CD14-positive monocyte (primary cell): ENCODE measurements at regions not wholly inside any gene's neighbourhood (a gene's known extent, or its start where the extent isn't known, plus 50 kb on each side); places are given as distances from the start of the nearest gene placed in this dataset. TPM values are rescaled to one million over a fixed set of nuclear protein-coding genes. Genes with fewer than 3 reads are reported as not detected.
"Not testable (repeated sequence)": the region's sequence is repeated elsewhere in the genome, so short reads cannot be mapped to it uniquely, and the experiment has no call there.

ENCODE experiments used
- DNase-seq, 3 donors: peaks; one replicate each; pipeline ENCODE4 v3.0.0-alpha.2; 2011 to 2022
- H2AFZ ChIP-seq: 2 replicates; pipeline ENCODE4 v1.6.0; 2012; ENCODE audit warnings: mild to moderate bottlenecking, low read depth, low read length, inconsistent platforms; ENCODE audit not compliant: insufficient read depth, poor library complexity, severe bottlenecking
- H3K27ac ChIP-seq, 2 donors: 1 replicate in 1 of 2; 2 replicates in 1 of 2; pipeline ENCODE4 v1.5.1; 2012 to 2013; ENCODE audit warnings: low read length in 2 of 2, control low read depth in 1 of 2, inconsistent platforms in 1 of 2, low read depth in 1 of 2, mild to moderate bottlenecking in 1 of 2
- H3K27me3 ChIP-seq, 2 donors: one replicate each; pipeline versions ENCODE4 v1.6.0 to v1.6.1; 2011 to 2013; ENCODE audit warnings: low read length in 2 of 2; ENCODE audit not compliant: control insufficient read depth in 2 of 2, insufficient read depth in 2 of 2
- H3K36me3 ChIP-seq, 2 donors: replicated peaks in 1 of 2; 1 replicate in 1 of 2; 2 replicates in 1 of 2; pipeline versions ENCODE4 v1.5.1 to v1.6.1; 2012 to 2013; ENCODE audit warnings: low read length in 2 of 2, control low read depth in 1 of 2, inconsistent platforms in 1 of 2, mild to moderate bottlenecking in 1 of 2; ENCODE audit not compliant: insufficient read depth in 2 of 2, control insufficient read depth in 1 of 2
- H3K4me1 ChIP-seq, 2 donors: 1 replicate in 1 of 2; 2 replicates in 1 of 2; pipeline versions ENCODE4 v1.5.1 to v1.6.1; 2012 to 2013; ENCODE audit warnings: low read length in 2 of 2, control low read depth in 1 of 2, inconsistent platforms in 1 of 2, mild to moderate bottlenecking in 1 of 2, moderate library complexity in 1 of 2; ENCODE audit not compliant: insufficient read depth in 2 of 2, control insufficient read depth in 1 of 2
- H3K4me2 ChIP-seq: replicated peaks from 2 replicates; pipeline ENCODE3; 2012; ENCODE audit warnings: low read length, moderate library complexity, mild to moderate bottlenecking; ENCODE audit not compliant: poor library complexity, severe bottlenecking; ENCODE audit errors: extremely low read depth
- H3K4me3 ChIP-seq, 3 experiments: fragments of 200-600 bp in 1 of 3; sonication (generic) in 1 of 3; replicated peaks in 1 of 3; 1 replicate in 2 of 3; 2 replicates in 1 of 3; pipeline ENCODE4 v1.5.1; 2011 to 2013; ENCODE audit warnings: low read length in 3 of 3, mild to moderate bottlenecking in 3 of 3, control low read depth in 2 of 3, low read depth in 2 of 3, inconsistent platforms in 1 of 3, moderate library complexity in 1 of 3
- H3K79me2 ChIP-seq: 2 replicates; pipeline ENCODE4 v1.6.0; 2012; ENCODE audit warnings: mild to moderate bottlenecking, control low read depth, inconsistent platforms, low read length, moderate library complexity; ENCODE audit not compliant: insufficient read depth
- H3K9ac ChIP-seq: 2 replicates; pipeline ENCODE4 v1.6.0; 2017; ENCODE audit warnings: low read length, mild to moderate bottlenecking; ENCODE audit not compliant: insufficient read depth, poor library complexity, severe bottlenecking
- H3K9me3 ChIP-seq, 2 donors: replicated peaks in 1 of 2; 1 replicate in 1 of 2; 2 replicates in 1 of 2; pipeline versions ENCODE4 v1.5.1 to v1.6.1; 2012 to 2013; ENCODE audit warnings: low read length in 2 of 2, control low read depth in 1 of 2; ENCODE audit not compliant: control insufficient read depth in 1 of 2, insufficient read depth in 1 of 2
- H4K20me1 ChIP-seq: 2 replicates; pipeline ENCODE4 v1.6.0; 2012; ENCODE audit warnings: mild to moderate bottlenecking, low read length, control low read depth, moderate library complexity; ENCODE audit not compliant: insufficient read depth
- H3K27ac Mint-ChIP-seq, 7 donors: one replicate each; pipeline ENCODE4 v1.8.0; 2020; ENCODE audit warnings: mild to moderate bottlenecking in 7 of 7, mixed read lengths in 7 of 7, moderate library complexity in 6 of 7, inconsistent platforms in 2 of 7
- H3K27me3 Mint-ChIP-seq, 3 donors: one replicate each; pipeline ENCODE4 v1.8.0; 2021 to 2022; ENCODE audit warnings: low read depth in 3 of 3, mild to moderate bottlenecking in 3 of 3, mixed read lengths in 3 of 3, moderate library complexity in 3 of 3, inconsistent platforms in 1 of 3
- H3K36me3 Mint-ChIP-seq, 2 donors: one replicate each; pipeline ENCODE4 v1.8.0; 2020; ENCODE audit warnings: mixed read lengths in 2 of 2, inconsistent platforms in 1 of 2, mild to moderate bottlenecking in 1 of 2
- H3K4me1 Mint-ChIP-seq: one replicate; pipeline ENCODE4 v1.8.0; 2020; ENCODE audit warnings: mild to moderate bottlenecking, mixed read lengths
- H3K4me3 Mint-ChIP-seq, 2 donors: one replicate each; pipeline ENCODE4 v1.8.0; 2020; ENCODE audit warnings: mild to moderate bottlenecking in 2 of 2, mixed read lengths in 2 of 2, moderate library complexity in 1 of 2
- H3K9me3 Mint-ChIP-seq, 7 donors: one replicate each; pipeline ENCODE4 v1.8.0; 2020 to 2022; ENCODE audit warnings: mixed read lengths in 7 of 7, mild to moderate bottlenecking in 6 of 7, moderate library complexity in 6 of 7, inconsistent platforms in 2 of 7
- WGBS: methylation state at CpG from one replicate; pipeline ENCODE4 v1.1.5; 2013; ENCODE audit warnings: missing lambda C conversion rate; ENCODE audit not compliant: insufficient coverage; 5-methylcytosine and 5-hydroxymethylcytosine counted together
- intact Hi-C, 2 donors: fragments of 100-400 bp; cut with micrococcal nuclease; formaldehyde crosslinking; loops; one replicate each; pipeline versions ENCODE4 v1.15.0 to v1.15.1; 2023
- small RNA-seq: library from RNA; depleted of rRNA; stranded (forward); fragments of <200 nt; gene quantifications from one replicate; pipeline ENCODE3, GENCODE V24; 2012; ENCODE audit warnings: low read depth; ENCODE audit not compliant: insufficient read length

- intact Hi-C loops, H3K79me2 ChIP-seq, DNase-seq, H3K27me3 ChIP-seq, H3K4me1 ChIP-seq, H2AFZ ChIP-seq, H3K4me2 ChIP-seq, H3K36me3 Mint-ChIP-seq, H3K27ac Mint-ChIP-seq, H3K9me3 ChIP-seq, H3K27ac ChIP-seq, H3K36me3 ChIP-seq, H3K9me3 Mint-ChIP-seq, H3K4me1 Mint-ChIP-seq, H3K9ac ChIP-seq, H3K4me3 Mint-ChIP-seq, H3K4me3 ChIP-seq, H3K27me3 Mint-ChIP-seq, H4K20me1 ChIP-seq: not testable (repeated sequence)
- WGBS, result no CpG with 5 or more reads among the region's 8 CpGs
These were observed 189.9 kb downstream of the ANKRD36 start for GRCh38 chr2:97302881-97303280.

- H3K79me2 ChIP-seq, H3K36me3 ChIP-seq, H3K4me1 ChIP-seq, H3K27me3 ChIP-seq, H3K27me3 Mint-ChIP-seq, H3K27ac Mint-ChIP-seq, H4K20me1 ChIP-seq, H3K4me3 Mint-ChIP-seq, intact Hi-C loops, H3K36me3 Mint-ChIP-seq, H3K9ac ChIP-seq, H3K9me3 Mint-ChIP-seq, H2AFZ ChIP-seq, H3K9me3 ChIP-seq, H3K27ac ChIP-seq, H3K4me3 ChIP-seq, H3K4me2 ChIP-seq, H3K4me1 Mint-ChIP-seq, DNase-seq: not testable (repeated sequence)
- WGBS, result no CpG with 5 or more reads among the region's 3 CpGs
These were observed 188.8 kb downstream of the ANKRD36 start for GRCh38 chr2:97301771-97302170.

Small RNA genes in the stretch of these regions (small RNA-seq; reads per million reads assigned to genes)
- gene IGKV1OR2-11 (not detected), gene IGKV1OR2-6 (not detected), gene IGKV1OR2-9 (not detected), gene IGKV2OR2-8 (not detected), gene IGKV3OR2-5 (not detected)
